ENCODE measurements at regions not wholly inside any gene's neighbourhood (a gene's known extent, or its start where the extent isn't known, plus 50 kb on each side); places are given as distances from the start of the nearest gene placed in this dataset.

DNA sequence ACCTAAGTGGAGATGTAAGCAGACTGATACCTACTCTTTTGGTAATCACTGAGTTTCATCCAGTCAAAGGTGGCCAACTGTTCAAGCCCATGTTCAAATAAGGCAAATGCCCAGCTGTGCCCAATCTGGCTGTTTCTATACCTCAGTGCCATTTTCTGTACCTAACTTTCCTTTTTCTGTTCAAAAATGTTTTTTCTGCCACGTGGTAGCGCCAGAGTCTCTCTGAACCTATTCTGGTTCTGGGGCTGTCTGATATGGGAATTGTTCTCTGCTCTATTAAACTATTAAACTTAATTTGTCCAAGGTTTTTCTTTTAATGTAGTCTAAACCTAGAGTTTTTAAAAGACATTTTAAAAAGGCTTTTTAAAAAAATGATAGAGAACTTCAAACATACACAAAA is 391.2 kb downstream of the NOVA1 start (continued):
- TF ChIP-seq, protein P1, sequence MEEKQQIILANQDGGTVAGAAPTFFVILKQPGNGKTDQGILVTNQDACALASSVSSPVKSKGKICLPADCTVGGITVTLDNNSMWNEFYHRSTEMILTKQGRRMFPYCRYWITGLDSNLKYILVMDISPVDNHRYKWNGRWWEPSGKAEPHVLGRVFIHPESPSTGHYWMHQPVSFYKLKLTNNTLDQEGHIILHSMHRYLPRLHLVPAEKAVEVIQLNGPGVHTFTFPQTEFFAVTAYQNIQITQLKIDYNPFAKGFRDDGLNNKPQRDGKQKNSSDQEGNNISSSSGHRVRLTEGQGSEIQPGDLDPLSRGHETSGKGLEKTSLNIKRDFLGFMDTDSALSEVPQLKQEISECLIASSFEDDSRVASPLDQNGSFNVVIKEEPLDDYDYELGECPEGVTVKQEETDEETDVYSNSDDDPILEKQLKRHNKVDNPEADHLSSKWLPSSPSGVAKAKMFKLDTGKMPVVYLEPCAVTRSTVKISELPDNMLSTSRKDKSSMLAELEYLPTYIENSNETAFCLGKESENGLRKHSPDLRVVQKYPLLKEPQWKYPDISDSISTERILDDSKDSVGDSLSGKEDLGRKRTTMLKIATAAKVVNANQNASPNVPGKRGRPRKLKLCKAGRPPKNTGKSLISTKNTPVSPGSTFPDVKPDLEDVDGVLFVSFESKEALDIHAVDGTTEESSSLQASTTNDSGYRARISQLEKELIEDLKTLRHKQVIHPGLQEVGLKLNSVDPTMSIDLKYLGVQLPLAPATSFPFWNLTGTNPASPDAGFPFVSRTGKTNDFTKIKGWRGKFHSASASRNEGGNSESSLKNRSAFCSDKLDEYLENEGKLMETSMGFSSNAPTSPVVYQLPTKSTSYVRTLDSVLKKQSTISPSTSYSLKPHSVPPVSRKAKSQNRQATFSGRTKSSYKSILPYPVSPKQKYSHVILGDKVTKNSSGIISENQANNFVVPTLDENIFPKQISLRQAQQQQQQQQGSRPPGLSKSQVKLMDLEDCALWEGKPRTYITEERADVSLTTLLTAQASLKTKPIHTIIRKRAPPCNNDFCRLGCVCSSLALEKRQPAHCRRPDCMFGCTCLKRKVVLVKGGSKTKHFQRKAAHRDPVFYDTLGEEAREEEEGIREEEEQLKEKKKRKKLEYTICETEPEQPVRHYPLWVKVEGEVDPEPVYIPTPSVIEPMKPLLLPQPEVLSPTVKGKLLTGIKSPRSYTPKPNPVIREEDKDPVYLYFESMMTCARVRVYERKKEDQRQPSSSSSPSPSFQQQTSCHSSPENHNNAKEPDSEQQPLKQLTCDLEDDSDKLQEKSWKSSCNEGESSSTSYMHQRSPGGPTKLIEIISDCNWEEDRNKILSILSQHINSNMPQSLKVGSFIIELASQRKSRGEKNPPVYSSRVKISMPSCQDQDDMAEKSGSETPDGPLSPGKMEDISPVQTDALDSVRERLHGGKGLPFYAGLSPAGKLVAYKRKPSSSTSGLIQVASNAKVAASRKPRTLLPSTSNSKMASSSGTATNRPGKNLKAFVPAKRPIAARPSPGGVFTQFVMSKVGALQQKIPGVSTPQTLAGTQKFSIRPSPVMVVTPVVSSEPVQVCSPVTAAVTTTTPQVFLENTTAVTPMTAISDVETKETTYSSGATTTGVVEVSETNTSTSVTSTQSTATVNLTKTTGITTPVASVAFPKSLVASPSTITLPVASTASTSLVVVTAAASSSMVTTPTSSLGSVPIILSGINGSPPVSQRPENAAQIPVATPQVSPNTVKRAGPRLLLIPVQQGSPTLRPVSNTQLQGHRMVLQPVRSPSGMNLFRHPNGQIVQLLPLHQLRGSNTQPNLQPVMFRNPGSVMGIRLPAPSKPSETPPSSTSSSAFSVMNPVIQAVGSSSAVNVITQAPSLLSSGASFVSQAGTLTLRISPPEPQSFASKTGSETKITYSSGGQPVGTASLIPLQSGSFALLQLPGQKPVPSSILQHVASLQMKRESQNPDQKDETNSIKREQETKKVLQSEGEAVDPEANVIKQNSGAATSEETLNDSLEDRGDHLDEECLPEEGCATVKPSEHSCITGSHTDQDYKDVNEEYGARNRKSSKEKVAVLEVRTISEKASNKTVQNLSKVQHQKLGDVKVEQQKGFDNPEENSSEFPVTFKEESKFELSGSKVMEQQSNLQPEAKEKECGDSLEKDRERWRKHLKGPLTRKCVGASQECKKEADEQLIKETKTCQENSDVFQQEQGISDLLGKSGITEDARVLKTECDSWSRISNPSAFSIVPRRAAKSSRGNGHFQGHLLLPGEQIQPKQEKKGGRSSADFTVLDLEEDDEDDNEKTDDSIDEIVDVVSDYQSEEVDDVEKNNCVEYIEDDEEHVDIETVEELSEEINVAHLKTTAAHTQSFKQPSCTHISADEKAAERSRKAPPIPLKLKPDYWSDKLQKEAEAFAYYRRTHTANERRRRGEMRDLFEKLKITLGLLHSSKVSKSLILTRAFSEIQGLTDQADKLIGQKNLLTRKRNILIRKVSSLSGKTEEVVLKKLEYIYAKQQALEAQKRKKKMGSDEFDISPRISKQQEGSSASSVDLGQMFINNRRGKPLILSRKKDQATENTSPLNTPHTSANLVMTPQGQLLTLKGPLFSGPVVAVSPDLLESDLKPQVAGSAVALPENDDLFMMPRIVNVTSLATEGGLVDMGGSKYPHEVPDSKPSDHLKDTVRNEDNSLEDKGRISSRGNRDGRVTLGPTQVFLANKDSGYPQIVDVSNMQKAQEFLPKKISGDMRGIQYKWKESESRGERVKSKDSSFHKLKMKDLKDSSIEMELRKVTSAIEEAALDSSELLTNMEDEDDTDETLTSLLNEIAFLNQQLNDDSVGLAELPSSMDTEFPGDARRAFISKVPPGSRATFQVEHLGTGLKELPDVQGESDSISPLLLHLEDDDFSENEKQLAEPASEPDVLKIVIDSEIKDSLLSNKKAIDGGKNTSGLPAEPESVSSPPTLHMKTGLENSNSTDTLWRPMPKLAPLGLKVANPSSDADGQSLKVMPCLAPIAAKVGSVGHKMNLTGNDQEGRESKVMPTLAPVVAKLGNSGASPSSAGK (IDR thresholded peaks at IDR 0.05), result no peak
- TF ChIP-seq KAT7 (CRISPR knock-in tag; IDR thresholded peaks at IDR 0.05; ENCODE audit: borderline replicate concordance) (no peak), GATAD2A (IDR thresholded peaks at IDR 0.05) (no peak)

Measured in K562 (cell line).